ENCODE measurements at regions not wholly inside any gene's neighbourhood (a gene's known extent, or its start where the extent isn't known, plus 50 kb on each side); places are given as distances from the start of the nearest gene placed in this dataset.

GRCh38 chr13:112175162-112176075, 108.5 kb downstream of the SOX1 start:
- TF ChIP-seq CTCF (IDR thresholded peaks at IDR 0.05; ENCODE audit: insufficient read depth, low read depth, low read length) (no peak), EZH2 (IDR thresholded peaks at IDR 0.05; ENCODE audit: insufficient read depth, low read length) (no peak)

Data from astrocyte (in vitro differentiated cells and primary cell).